HEK293T (cell line): ENCODE measurements at regions not wholly inside any gene's neighbourhood (a gene's known extent, or its start where the extent isn't known, plus 50 kb on each side); places are given as distances from the start of the nearest gene placed in this dataset.

Source experiments
- ELF4 ChIP-seq: fragments of 450-650 bp; IDR thresholded peaks from 2 replicates; pipeline ENCODE4 v1.6.1; 2017; ENCODE audit warnings: antibody characterized with exemption
- FOXK2 ChIP-seq: fragments of 450-650 bp; IDR thresholded peaks from 2 replicates; pipeline ENCODE4 v1.6.1; 2016; ENCODE audit warnings: mild to moderate bottlenecking
- HDGF ChIP-seq: fragments of 450-650 bp; IDR thresholded peaks from 2 replicates; pipeline ENCODE4 v1.6.1; 2017; ENCODE audit warnings: antibody characterized with exemption, borderline replicate concordance
- NFRKB ChIP-seq: fragments of 450-650 bp; IDR thresholded peaks from 2 replicates; pipeline ENCODE4 v1.6.1; 2016; ENCODE audit warnings: mild to moderate bottlenecking, moderate library complexity

DNA sequence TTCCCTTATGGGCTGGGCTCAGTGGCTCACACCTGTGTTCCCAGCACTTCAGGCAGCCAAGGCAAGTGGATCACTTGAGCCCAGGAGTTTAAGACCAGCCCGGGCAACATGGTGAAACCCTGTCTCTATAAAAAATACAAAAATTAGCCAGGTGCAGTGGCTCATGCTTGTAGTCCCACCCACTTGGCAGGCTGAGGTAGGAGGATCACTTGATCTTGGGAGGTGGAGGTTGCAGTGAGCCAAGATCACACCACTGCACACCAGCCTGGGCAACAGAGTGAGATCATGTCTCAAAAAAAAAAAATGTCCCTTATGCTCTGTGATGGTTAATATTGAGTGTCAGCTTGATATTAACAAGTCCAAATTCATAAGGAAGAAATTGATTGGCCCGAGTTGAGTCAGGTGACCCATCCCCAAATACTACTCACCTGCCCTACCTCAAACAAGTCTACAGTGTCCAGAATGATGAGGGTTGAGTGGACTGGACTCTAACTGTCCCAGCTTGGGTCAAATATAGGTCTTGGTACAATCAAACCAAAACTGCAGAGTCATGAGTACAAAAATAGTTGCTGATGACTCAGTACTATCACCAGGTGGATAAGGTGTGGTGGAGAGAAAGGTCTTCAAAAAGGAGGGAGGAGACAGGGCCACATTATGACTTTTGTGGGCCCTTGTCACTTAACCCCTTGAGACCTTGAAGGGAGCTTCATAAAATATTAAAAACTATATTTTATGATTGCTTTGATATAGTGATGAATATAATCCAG is 161.0 kb downstream of the ZNF326 start:
- TF ChIP-seq HDGF (no peak), NFRKB (no peak), FOXK2 (no peak), ELF4 (no peak)
